ENCODE measurements at regions not wholly inside any gene's neighbourhood (a gene's known extent, or its start where the extent isn't known, plus 50 kb on each side); places are given as distances from the start of the nearest gene placed in this dataset.

DNA sequence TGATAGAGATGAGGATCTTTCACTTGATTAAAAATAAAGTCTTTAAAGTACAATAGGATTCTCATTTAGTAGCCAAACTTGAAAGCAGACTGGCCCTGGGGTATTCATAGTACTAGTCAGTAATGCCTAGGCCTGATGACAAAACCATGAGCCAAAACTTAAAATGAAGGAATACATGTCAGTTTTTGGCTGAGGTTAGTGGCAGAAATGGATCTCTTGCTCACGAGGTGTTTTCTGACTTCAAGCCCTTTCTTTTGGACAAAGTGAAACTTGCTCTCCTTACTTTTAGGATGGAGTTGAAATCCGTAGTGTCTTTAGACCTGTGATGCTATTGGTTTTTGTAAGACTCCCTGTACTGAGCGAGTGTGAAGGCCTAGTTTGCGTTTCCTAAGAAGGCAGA is 157.7 kb downstream of the CCNG2 start:
- in situ Hi-C loops (cut with MboI; ENCODE audit: low pct_unique_long_range_greater_than_20kb, low sequenced_read_pairs, unreplicated experiment), result no loop called here
- no peak for TF ChIP-seq CTCF (IDR thresholded peaks at IDR 0.05; ENCODE audit: extremely low read depth, insufficient read depth, missing control alignments)
- no peak for DNase-seq (ENCODE audit: low spot score)

DNA sequence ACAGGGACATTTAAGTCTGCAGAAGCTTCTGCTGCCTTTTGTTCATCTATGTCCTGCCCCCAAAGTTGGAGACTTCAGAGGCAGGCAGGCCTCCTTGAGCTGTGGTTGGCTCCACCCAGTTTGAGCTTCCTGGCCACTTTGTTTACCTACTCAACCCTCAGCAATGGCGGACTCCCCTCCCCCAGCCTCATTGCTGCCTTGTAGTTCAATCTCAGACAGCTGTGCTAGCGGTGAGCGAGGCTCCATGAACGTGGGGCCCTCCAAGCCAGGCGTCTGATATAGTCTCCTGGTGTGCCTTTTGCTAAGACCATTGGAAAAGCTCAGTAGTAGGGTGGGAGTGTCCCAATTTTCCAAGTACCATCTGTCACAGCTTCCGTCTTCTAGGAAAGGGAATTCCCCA is 170.1 kb downstream of the CCNG2 start:
- no peak for DNase-seq (ENCODE audit: low spot score)
- no peak for TF ChIP-seq CTCF (IDR thresholded peaks at IDR 0.05; ENCODE audit: extremely low read depth, insufficient read depth, missing control alignments)
- in situ Hi-C loops (cut with MboI; ENCODE audit: low pct_unique_long_range_greater_than_20kb, low sequenced_read_pairs, unreplicated experiment), result no loop called here

DNA sequence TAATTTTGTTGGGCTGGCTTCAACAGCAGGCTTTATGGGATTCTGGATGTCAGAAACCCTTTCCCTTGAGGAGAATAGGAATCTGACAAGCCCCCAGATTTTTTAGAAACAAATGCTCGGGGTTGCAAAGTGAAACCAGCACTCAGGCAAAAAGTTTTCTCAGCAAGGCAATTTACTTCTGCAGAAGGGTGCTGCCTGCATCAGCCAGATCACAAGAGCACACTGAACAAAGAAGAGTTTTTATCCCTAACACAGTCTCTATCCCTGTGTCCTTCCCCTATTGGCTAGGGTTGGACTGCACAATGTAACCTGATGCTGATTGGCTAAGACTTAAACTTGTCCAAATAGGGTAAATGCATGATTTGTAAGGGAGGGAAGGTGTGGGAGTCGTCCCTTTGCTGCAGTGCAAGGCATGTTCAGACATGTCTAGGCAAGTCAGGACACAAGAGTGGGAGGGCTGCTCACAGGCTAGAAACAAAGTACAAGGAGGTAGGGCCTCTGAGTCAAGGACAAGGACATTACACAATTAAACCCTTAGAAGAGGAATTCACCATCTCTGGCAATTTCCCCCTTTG is 175.8 kb downstream of the CCNG2 start:
- in situ Hi-C loops (cut with MboI; ENCODE audit: low pct_unique_long_range_greater_than_20kb, low sequenced_read_pairs, unreplicated experiment), result no loop called here
- no peak for DNase-seq (ENCODE audit: low spot score)
- no peak for TF ChIP-seq CTCF (IDR thresholded peaks at IDR 0.05; ENCODE audit: extremely low read depth, insufficient read depth, missing control alignments)

DNA sequence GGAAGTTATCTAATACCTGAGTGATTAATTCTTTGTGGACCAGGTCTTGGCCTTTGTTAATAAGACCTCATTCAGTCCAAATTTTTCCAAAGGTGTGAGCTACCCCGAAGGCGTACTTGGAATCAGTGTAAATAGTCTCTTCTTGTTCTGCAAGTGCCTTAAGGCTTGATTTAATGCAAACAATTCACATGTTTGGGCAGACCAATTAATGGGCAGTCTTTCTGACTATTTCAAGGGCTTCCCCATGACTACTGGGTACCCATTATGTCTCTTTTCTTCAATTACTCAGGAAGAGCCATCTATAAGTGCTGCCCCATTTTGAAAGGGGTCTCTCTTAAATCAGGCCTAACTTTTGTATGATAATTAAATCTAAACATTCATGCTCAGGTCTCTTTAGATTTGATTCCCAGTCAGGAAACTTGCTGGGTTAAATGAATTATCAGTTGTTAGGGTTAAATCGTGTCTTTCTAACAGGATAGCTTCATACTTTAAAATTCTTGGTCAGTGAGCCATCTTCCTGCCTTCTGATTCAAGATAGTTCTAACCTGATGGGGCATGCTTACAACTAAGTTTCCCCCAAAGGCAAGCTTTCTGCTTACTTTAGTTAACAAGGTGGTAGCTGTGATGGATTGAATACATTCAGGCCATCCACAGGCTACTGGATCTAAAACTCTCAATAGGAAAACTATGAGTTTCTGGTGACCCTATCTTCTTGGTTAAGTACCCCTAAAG is 179.6 kb downstream of the CCNG2 start:
- DNase-seq (ENCODE audit: low spot score), result no peak
- in situ Hi-C loops (cut with MboI; ENCODE audit: low pct_unique_long_range_greater_than_20kb, low sequenced_read_pairs, unreplicated experiment), result no loop called here
- no peak for TF ChIP-seq CTCF (IDR thresholded peaks at IDR 0.05; ENCODE audit: extremely low read depth, insufficient read depth, missing control alignments)

DNA sequence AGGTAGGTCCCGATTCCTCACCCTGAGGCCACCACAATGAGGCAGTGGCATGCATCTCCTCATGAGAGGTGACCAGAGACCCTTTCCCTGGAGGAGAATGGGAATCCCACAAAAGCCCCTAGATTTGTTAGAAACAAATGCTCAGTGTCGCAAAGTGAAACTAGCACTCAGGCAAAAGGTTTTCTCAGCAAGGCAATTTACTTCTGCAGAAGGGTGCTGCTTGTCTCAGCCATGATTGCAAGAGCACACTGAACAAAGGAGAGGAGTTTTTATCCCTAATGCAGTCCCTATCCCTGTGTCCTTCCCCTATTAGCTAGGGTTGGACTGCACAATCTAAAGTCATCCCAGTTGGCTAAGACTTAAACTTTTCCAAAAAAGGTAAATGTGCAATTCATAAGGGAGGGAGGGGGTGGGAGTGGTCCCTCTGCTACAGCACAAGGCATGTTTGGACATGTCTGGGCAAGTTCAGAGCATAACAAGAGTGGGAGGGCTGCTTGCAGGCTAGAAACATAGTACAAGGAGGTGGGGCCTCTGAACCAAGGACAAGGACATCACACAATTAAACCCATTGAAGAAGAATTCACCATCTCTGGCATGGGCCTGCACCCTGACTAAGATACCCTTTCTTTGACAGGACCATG is 185.3 kb downstream of the CCNG2 start:
- TF ChIP-seq CTCF (IDR thresholded peaks at IDR 0.05; ENCODE audit: extremely low read depth, insufficient read depth, missing control alignments), result no peak
- in situ Hi-C loops (cut with MboI; ENCODE audit: low pct_unique_long_range_greater_than_20kb, low sequenced_read_pairs, unreplicated experiment), result no loop called here
- no peak for DNase-seq (ENCODE audit: low spot score)

GRCh38 chr4:77344001-77344400 is 187.0 kb downstream of the CCNG2 start:
- TF ChIP-seq CTCF (IDR thresholded peaks at IDR 0.05; ENCODE audit: extremely low read depth, insufficient read depth, missing control alignments), result no peak
- in situ Hi-C loops (cut with MboI; ENCODE audit: low pct_unique_long_range_greater_than_20kb, low sequenced_read_pairs, unreplicated experiment), result no loop called here
- DNase-seq (ENCODE audit: low spot score), result no peak
